Renal cortical epithelial cell (primary cell): ENCODE measurements at regions not wholly inside any gene's neighbourhood (a gene's known extent, or its start where the extent isn't known, plus 50 kb on each side); places are given as distances from the start of the nearest gene placed in this dataset.

ENCODE experiments used
- DNase-seq: peaks from one replicate; pipeline ENCODE4 v3.0.0-alpha.2; 2011; ENCODE audit warnings: low read depth

DNA sequence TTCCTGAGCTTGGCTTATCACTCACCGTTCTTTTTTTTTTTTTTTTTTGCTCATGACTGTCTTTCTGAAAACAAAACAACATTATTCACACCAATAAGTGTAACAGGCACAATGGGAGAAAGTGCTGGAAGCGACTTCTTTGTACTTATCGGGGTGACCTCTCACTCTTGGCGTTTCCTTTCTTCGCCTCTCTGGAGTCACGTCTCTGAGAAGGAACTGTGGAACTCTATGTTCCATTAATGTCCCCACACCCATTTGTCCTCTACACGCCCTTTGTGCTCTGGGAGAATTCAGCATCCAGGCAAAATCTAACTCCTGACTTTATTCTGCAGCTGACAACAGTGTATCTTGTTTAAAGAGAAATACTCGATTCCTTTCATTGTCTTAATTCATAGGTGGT lies 70.8 kb upstream of the FAM204A start:
- DNase-seq: no peak

GRCh38 chr10:118412132-118412760 lies 70.1 kb upstream of the FAM204A start:
- no peak for DNase-seq

- no peak for DNase-seq
Observed at GRCh38 chr10:118409295-118409694, 67.2 kb upstream of the FAM204A start.

GRCh38 chr10:118408181-118408580 lies 66.1 kb upstream of the FAM204A start:
- no peak for DNase-seq

- DNase-seq: no peak
Observed at GRCh38 chr10:118407777-118408176, 65.7 kb upstream of the FAM204A start.

DNA sequence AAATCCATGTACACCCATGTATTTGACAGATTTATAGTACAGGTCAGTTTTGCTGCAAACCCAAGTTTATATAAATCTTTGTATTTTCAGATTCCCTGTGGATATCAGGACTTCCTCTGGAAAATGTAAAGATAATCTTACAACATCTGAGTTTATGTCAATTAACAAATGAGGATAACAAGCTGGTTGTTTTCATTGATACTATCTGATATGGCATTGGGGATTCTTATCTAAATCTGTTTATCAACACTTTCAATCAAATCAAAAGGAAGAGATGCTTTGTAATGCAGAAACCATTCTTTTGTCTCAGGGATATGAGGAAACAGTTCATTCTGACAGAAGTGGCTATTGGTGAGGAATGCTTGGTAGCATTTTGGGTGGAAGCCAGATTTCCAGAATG lies 64.9 kb upstream of the FAM204A start:
- DNase-seq: peak; percentile 12

DNA sequence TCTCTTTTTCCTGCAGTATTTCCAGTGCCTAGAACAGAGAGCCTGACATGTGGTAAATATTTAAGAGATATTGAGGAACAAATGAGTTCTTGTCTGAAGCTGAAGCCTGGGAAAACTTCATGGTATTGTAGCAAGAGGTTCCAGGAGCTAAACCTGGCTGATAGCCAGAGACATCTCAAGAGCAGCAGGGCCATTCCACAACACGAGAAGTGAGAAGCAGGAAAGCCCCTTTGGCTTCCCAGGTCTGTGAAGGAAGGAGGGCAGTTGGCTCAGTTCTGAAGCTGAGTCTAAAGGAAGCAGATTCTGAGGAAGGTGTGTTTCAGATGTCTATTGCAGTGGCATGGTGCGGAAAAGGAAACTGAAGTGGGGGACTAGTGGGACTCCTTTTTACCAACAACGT lies 63.8 kb upstream of the FAM204A start:
- DNase-seq: no peak

- DNase-seq: no peak
Observed at GRCh38 chr10:118403967-118404366, 61.8 kb upstream of the FAM204A start.

GRCh38 chr10:118401708-118402193 lies 59.6 kb upstream of the FAM204A start:
- no peak for DNase-seq

DNA sequence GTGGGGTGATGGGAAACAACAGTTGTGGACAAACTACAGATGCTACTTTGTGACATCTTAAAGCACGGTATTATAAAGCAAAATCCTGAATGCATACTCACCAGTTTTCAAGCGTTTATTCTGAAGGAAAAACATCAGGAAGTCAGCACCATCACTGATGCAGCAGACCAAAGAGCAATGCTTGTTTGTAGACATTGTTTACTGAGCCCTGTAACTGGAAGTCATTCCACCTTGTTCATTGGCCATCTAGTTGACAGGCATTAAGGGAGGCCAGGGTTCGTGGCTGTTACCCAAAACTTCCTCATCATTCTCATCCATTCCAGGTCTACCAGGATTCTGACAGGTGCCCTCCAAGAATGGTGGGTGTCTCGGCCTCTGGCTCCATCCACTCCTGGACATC lies 55.3 kb upstream of the FAM204A start:
- no peak for DNase-seq

GRCh38 chr10:118395947-118396346 lies 53.8 kb upstream of the FAM204A start:
- no peak for DNase-seq

DNA sequence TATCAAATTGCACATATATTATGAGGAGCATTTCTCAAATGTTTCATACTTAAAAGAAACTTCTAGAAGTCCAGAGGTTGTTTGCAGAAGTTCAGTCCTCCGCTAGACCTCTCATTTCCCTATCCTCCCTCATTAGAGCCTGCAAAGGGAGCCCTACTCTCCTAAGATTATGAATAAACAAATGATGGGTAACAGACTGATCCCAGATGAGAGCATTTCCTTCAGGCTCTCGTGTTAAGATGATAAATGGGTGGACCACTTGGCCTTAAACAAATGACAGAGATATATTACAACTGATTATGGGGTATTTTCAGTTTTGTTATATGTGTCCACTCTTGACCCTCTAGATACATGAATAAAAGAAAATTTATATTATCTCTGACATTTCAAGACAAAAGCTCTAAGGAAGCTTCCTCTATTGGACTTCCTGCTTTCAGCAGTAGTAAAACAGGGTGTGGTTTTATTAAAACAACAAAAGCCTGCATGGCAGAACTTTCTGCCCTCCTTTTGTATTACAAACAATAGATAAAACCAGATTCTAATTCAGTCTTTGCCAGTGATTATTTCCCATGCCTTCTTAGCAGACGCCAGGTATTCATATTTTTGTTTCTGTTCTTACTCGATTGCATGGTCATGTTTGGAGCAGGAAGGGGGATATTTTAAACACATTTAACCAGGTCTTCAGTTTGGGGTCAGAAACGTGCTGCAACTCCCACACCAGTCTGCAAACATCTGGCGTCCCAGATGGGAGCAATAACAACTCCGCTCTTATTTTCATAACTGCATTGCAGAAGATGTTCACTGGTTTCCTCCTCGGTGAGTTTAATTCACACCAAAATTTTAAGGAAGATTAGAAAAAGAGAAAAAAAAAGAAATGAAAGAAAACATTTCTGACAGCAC lies 52.4 kb upstream of the FAM204A start:
- no peak for DNase-seq

GRCh38 chr10:118392761-118393160 lies 50.6 kb upstream of the FAM204A start:
- no peak for DNase-seq
